NCI-H2171 (cell line): ENCODE measurements at regions not wholly inside any gene's neighbourhood (a gene's known extent, or its start where the extent isn't known, plus 50 kb on each side); places are given as distances from the start of the nearest gene placed in this dataset.

Experiments
- DNase-seq: peaks from one replicate; lab custom pipeline; 2025; lab: John Stamatoyannopoulos, UW

DNA sequence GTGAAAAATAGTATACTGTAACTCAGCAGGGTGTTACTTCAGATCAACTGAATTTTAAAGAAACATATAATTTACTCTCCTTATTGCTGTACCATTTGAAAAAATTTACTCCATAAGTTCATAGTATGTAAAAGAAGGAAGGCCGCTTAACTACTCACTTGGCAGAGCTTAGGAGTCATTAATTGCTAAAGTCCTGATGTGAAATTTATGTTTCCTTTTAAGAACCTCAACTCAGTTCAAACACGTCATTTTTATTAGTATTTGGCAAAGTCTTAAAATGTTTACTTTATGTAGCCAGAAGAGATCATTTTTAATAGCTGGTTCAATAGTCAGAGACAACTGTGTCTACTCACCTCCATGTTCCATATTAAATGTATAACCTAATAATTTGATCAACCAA lies 268.6 kb downstream of the CDH10 start:
- no peak for DNase-seq

DNA sequence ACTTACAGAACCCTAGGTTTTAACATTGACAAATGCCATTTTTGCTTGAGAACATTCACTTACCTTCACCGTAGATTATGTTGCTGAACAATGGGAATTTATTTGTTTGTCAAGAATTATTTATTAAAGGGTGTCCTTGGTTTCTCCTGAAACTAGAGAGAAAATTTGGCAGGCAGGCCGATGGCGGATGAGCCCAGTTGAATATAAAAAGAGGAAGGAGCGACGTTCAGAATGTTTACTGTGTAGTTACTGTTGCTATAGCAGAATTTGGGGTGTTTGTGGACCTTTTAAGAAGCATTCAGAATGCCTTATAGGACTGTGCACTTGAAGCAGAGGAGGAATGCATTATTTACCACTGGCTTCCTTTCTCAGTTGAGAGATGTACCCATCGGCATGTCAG lies 268.2 kb downstream of the CDH10 start:
- DNase-seq = no peak

- no peak for DNase-seq
These were observed 262.8 kb downstream of the CDH10 start for GRCh38 chr5:24381861-24382489.

GRCh38 chr5:24385070-24385469 lies 259.7 kb downstream of the CDH10 start:
- DNase-seq = no peak

DNA sequence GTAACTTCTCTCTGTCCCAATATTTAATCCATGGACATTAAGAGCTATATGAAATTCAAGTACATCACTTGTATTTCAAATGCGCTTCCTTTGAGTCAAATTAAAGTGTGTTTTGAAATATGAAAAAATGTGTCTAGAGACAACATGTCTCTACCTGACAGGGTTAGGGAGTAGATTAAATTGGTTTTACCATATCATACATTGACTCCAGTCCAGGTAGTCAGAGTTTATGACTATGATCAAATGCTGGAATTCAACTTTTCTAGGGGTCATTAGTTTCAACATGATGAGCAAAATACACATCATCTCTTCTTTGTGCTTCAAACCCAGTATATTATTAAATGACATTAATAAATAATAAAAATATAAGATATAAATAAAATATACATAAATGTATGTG lies 259.2 kb downstream of the CDH10 start:
- DNase-seq = no peak

GRCh38 chr5:24388448-24388847 lies 256.3 kb downstream of the CDH10 start:
- no peak for DNase-seq

GRCh38 chr5:24389968-24390367 lies 254.8 kb downstream of the CDH10 start:
- no peak for DNase-seq

DNA sequence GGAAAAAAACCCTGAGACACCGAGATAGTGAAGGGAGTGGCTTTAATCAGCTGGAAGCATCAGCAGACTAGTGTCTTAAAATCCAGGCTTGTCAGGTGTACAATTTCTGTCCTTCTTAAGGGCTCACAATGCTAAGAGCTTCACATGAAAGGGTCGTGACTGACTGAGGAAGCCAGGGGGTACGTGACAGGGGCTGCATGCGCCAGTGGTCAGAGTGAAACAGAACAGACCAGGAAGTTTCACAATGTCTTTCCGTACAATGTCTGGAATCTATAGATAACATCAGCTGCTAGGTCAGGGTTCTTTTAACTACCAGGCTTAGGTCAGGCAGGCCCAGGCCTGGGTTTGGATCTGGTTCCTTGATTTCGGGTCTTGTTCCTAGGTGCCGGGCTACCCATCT lies 253.0 kb downstream of the CDH10 start:
- no peak for DNase-seq

- no peak for DNase-seq
These were observed 247.2 kb downstream of the CDH10 start for GRCh38 chr5:24397601-24398000.

DNA sequence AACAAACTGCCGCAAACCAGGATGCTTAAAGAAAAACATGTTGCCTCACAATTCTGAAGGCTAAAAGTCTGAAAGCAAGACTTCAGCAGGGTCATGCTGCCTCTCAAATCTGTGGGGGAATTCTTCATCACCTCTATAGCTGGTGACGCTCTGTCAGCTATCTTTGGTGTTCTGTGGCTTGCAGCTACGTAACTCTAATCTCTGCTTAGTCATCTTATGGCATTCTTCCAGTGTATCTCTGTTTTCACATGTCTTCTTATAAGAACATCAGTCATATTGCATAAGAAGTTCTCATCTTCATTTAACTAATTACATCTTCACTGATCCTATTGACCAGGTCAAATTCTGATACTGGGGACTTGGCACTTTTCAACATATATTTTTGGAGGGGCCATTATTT lies 243.0 kb downstream of the CDH10 start:
- no peak for DNase-seq

DNA sequence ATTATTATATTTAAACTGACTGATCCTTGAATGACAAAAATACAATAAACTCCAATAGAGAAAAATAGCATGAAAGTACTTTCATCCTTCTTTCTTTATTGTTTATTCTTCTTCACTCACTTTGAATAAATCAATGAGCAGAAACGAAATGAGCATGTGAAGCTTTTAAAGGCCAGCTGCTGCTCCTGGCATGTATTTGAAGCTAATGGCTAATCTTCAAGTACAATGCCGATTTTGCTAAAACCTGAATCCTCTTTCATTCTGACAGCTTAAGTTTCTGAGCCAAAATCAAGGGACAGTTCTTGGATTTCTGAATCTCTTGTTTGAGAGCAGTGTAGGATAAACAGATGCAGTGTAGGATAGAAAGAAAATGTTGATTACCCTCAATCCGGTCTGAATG lies 237.3 kb downstream of the CDH10 start:
- DNase-seq = no peak

- DNase-seq = no peak
These were observed 216.4 kb downstream of the CDH10 start for GRCh38 chr5:24428345-24428744.

GRCh38 chr5:24433555-24433954 lies 211.2 kb downstream of the CDH10 start:
- DNase-seq = no peak
